ENCODE measurements at regions not wholly inside any gene's neighbourhood (a gene's known extent, or its start where the extent isn't known, plus 50 kb on each side); places are given as distances from the start of the nearest gene placed in this dataset.

DNA sequence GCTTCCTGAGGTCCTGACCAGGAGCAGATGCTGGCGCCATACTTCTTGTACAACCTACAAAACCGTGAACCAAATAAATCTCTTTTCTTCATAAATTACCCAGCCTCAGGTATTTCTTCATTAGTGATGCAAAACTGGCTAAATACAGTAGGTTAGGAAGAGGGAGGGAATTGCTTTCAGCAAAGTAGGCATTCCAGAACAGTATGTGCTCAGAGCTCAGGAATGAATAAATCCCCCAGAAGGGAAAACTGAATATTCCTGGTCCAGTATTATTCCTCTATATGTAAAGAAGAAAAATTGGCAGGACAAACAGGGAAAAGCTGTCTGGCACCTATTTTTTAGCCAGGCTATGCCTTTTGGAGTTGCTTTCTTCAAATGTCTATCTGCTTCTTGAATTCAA is 577.1 kb downstream of the PSAT1 start:
- intact Hi-C loops (cut with micrococcal nuclease): no loop called here
- no CpG with 5 or more reads among the region's 2 CpGs for WGBS (ENCODE audit: insufficient coverage)
- Histone ChIP-seq H3K27ac (ENCODE audit: low read length) (no peak overlapping the region), H3K4me1 (ENCODE audit: control insufficient read depth, insufficient read depth, low read length) (no peaks in the 10 kb centered on the region), H3K9me3 (ENCODE audit: control insufficient read depth, insufficient read depth, low read length) (peaks cover 5% of the 10 kb centered on the region), H3K4me3 (ENCODE audit: low read length) (no peak overlapping the region), H3K27me3 (ENCODE audit: control insufficient read depth, insufficient read depth, low read length) (no peaks in the 10 kb centered on the region), H3K36me3 (ENCODE audit: control insufficient read depth, insufficient read depth, low read length) (no peaks in the 10 kb centered on the region)
- no peak for ATAC-seq
- TF ChIP-seq, protein P1, sequence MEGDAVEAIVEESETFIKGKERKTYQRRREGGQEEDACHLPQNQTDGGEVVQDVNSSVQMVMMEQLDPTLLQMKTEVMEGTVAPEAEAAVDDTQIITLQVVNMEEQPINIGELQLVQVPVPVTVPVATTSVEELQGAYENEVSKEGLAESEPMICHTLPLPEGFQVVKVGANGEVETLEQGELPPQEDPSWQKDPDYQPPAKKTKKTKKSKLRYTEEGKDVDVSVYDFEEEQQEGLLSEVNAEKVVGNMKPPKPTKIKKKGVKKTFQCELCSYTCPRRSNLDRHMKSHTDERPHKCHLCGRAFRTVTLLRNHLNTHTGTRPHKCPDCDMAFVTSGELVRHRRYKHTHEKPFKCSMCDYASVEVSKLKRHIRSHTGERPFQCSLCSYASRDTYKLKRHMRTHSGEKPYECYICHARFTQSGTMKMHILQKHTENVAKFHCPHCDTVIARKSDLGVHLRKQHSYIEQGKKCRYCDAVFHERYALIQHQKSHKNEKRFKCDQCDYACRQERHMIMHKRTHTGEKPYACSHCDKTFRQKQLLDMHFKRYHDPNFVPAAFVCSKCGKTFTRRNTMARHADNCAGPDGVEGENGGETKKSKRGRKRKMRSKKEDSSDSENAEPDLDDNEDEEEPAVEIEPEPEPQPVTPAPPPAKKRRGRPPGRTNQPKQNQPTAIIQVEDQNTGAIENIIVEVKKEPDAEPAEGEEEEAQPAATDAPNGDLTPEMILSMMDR (IDR thresholded peaks at IDR 0.05): no peak
- DNase-seq: no peak
- no peak overlapping the region for H3K4me3 Mint-ChIP-seq
- peaks cover 2 to 7% of the 10 kb centered on the region in 2 donors for H3K9me3 Mint-ChIP-seq
- no peak overlapping the region for H3K27ac Mint-ChIP-seq
- no peaks in the 10 kb centered on the region for H3K36me3 Mint-ChIP-seq
- no peaks in the 10 kb centered on the region for H3K4me1 Mint-ChIP-seq
- H3K27me3 Mint-ChIP-seq (ENCODE audit: low read depth in 2 of 2): no peaks in the 10 kb centered on the region

DNA sequence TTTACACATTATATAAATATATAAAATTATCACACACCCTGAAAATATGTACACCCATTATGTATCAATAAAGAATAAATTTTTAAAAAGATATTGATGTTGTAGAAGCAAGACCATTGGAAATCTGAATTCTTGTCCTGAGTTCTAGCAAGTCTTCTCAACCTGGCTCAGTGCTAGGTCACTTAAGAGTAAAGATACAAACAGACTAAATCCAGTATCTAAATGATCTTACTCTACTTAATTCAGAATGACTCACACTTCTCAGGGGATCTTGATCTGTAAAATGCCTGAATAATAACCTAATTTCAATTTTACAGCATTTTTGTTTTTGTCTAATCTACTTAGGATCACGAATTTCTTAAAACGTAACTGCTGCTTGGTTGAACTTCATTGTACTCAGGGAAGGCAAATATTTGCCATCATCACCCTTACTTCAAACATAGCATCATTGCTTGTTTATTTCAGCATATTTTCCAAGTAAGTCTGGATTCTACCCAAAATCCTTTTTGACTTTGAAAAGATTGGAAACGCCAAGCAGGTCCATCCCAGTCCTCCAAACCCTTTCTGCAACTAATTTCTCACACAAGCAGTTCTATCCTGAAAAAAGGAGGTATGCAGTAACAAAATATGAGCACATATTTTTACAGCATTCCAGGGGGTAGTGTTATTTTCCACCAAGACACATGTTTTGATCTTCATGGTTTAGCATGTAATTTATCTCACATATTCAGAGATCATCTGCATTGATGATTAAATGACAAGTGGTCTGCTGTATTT is 582.6 kb downstream of the PSAT1 start:
- no peaks in the 10 kb centered on the region for H3K27me3 Mint-ChIP-seq (ENCODE audit: low read depth in 2 of 2)
- ATAC-seq (no peak), DNase-seq (no peak)
- H3K36me3 Mint-ChIP-seq: no peaks in the 10 kb centered on the region
- H3K27ac ChIP-seq (ENCODE audit: low read length): no peak overlapping the region
- no peak overlapping the region for H3K4me3 ChIP-seq (ENCODE audit: low read length)
- H3K4me1 Mint-ChIP-seq: no peaks in the 10 kb centered on the region
- H3K27ac Mint-ChIP-seq: no peak overlapping the region
- H3K4me3 Mint-ChIP-seq: no peak overlapping the region
- H3K9me3 Mint-ChIP-seq: peaks cover 4 to 6% of the 10 kb centered on the region in 2 donors
- TF ChIP-seq, protein P1 (IDR thresholded peaks at IDR 0.05): no peak
- H3K36me3 ChIP-seq (ENCODE audit: control insufficient read depth, insufficient read depth, low read length): no peaks in the 10 kb centered on the region
- intact Hi-C loops (cut with micrococcal nuclease): no loop called here
- H3K4me1 ChIP-seq (ENCODE audit: control insufficient read depth, insufficient read depth, low read length): no peaks in the 10 kb centered on the region
- WGBS (ENCODE audit: insufficient coverage): 78% methylated on average over 3 of the region's 3 CpGs
- no peaks in the 10 kb centered on the region for H3K9me3 ChIP-seq (ENCODE audit: control insufficient read depth, insufficient read depth, low read length)
- H3K27me3 ChIP-seq (ENCODE audit: control insufficient read depth, insufficient read depth, low read length): no peaks in the 10 kb centered on the region

DNA sequence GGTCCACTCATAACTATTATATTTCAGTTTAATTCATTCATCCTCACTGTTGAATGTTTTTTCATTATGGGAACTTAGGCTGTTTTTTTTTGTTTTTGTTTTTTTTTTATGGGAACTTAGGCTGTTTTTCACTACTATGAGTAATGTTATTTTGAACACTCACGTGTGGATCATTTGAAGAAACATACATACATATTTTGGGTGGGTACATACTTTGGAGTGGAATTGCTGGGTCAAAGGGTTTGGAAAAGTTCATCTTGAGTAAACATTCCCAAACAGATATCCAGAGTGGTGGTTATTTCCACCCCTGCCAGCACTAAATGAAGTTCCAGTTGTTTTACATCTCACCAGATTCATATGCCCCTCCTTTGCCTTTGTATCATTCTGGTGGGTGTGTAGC is 584.4 kb downstream of the PSAT1 start:
- no peaks in the 10 kb centered on the region for H3K27me3 Mint-ChIP-seq (ENCODE audit: low read depth in 2 of 2)
- ATAC-seq (no peak), DNase-seq (no peak)
- H3K4me1 Mint-ChIP-seq: no peaks in the 10 kb centered on the region
- no peaks in the 10 kb centered on the region for H3K36me3 ChIP-seq (ENCODE audit: control insufficient read depth, insufficient read depth, low read length)
- 40% methylated on average over 1 of the region's 1 CpG for WGBS (ENCODE audit: insufficient coverage)
- no peaks in the 10 kb centered on the region for H3K36me3 Mint-ChIP-seq
- intact Hi-C loops (cut with micrococcal nuclease): no loop called here
- H3K27me3 ChIP-seq (ENCODE audit: control insufficient read depth, insufficient read depth, low read length): no peaks in the 10 kb centered on the region
- no peak overlapping the region for H3K27ac ChIP-seq (ENCODE audit: low read length)
- H3K27ac Mint-ChIP-seq: no peak overlapping the region
- TF ChIP-seq, protein P1 (IDR thresholded peaks at IDR 0.05): no peak
- H3K4me1 ChIP-seq (ENCODE audit: control insufficient read depth, insufficient read depth, low read length): no peaks in the 10 kb centered on the region
- no peaks in the 10 kb centered on the region for H3K9me3 ChIP-seq (ENCODE audit: control insufficient read depth, insufficient read depth, low read length)
- H3K4me3 ChIP-seq (ENCODE audit: low read length): no peak overlapping the region
- no peak overlapping the region for H3K4me3 Mint-ChIP-seq
- H3K9me3 Mint-ChIP-seq: peaks cover 2 to 8% of the 10 kb centered on the region in 2 donors

DNA sequence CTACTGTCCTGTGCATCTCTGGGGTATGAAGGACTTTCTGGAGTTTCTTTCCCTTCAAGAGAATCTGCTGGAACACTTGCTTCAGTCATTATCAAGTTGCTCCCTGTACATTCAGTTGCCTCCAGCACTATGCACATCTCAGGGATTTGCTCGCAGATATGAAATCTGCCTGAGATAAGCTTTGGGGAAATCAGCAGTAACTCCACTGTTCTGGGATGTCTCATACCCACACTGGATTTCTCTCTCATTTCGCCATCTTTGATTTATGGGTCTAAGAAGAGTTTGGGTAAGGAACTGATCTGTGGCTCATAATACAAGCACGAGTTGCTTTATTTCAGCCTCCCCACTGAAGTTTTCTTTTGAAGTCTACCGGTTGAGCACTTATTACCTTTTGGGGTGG is 585.6 kb downstream of the PSAT1 start:
- TF ChIP-seq, protein P1 (IDR thresholded peaks at IDR 0.05): no peak
- H3K4me3 ChIP-seq (ENCODE audit: low read length): no peak overlapping the region
- no peaks in the 10 kb centered on the region for H3K4me1 Mint-ChIP-seq
- no peak overlapping the region for H3K4me3 Mint-ChIP-seq
- H3K36me3 ChIP-seq (ENCODE audit: control insufficient read depth, insufficient read depth, low read length): no peaks in the 10 kb centered on the region
- 90% methylated on average over 4 of the region's 4 CpGs for WGBS (ENCODE audit: insufficient coverage)
- no peak overlapping the region for H3K27ac Mint-ChIP-seq
- no peak for ATAC-seq
- no peaks in the 10 kb centered on the region for H3K27me3 Mint-ChIP-seq (ENCODE audit: low read depth in 2 of 2)
- intact Hi-C loops (cut with micrococcal nuclease): no loop called here
- H3K9me3 Mint-ChIP-seq: peaks cover 2 to 8% of the 10 kb centered on the region in 2 donors
- no peaks in the 10 kb centered on the region for H3K9me3 ChIP-seq (ENCODE audit: control insufficient read depth, insufficient read depth, low read length)
- no peaks in the 10 kb centered on the region for H3K36me3 Mint-ChIP-seq
- H3K27ac ChIP-seq (ENCODE audit: low read length): no peak overlapping the region
- no peaks in the 10 kb centered on the region for H3K4me1 ChIP-seq (ENCODE audit: control insufficient read depth, insufficient read depth, low read length)
- no peaks in the 10 kb centered on the region for H3K27me3 ChIP-seq (ENCODE audit: control insufficient read depth, insufficient read depth, low read length)
- DNase-seq: no peak
